DMS53 (cell line): ENCODE measurements at regions not wholly inside any gene's neighbourhood (a gene's known extent, or its start where the extent isn't known, plus 50 kb on each side); places are given as distances from the start of the nearest gene placed in this dataset.

Source experiments
- DNase-seq: peaks from one replicate; lab custom pipeline; 2025; lab: John Stamatoyannopoulos, UW

DNA sequence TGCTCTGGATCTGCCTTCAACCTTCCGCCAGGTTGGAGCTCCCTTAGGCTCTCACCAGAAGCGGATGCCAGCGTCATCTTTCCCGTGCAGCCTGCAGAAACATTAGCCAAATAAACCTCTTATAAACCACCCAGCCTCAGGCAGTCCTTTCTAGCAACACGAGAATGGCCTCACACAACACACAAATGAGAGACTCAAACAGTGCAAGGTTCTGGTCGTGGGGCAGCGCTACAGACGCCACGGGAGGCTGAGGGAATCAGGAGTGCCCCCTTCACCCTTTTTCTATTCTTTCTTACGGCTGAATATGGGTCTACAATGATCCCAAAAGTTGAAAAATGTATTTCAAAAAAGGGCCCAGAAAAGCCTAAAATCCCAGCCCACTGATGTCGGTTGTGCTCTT is 96.4 kb downstream of the FOXL3 start:
- DNase-seq = no peak

DNA sequence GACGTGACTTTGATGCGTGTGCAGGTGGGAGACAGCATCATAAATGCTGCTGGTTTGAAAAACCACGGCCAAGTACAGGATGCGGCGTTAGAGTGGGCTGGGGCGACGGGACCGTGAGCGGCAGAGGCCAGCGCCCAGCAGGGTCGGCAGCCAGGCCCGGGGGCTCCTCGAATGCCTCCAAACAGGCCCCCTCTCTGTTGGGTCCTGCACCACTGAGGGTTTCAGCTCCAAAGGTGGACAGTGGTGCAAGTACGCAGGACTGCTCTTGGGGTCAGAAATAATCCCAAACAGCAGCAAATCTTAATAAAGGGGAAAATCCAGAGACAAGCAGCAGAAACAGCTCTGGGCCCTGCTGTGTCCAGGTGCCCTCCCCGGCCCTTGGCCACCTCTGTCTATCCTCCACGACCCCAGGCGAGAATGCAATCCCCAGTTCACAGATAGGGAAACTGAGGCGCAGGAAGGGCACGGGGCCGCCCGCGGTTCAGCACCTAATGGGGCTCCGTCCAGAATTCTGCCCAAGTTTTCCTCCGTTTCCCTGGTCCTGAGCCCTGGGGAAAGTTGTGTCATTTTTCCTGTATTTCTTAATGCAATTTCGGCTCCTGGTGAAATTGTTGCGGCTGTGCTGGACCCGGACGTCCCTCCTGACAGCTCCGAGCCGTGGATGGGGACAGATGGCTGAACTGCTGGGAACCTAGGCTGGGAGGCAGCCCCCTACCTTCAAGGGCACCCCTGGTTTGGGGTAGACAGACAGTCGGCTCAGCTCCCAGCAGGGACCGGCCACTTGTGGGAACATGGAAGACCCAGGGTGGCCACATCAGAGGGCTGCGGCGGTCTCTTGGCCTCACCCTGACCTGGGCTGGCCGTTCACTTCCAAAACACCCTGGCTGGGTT is 97.4 kb downstream of the FOXL3 start:
- no peak for DNase-seq

DNA sequence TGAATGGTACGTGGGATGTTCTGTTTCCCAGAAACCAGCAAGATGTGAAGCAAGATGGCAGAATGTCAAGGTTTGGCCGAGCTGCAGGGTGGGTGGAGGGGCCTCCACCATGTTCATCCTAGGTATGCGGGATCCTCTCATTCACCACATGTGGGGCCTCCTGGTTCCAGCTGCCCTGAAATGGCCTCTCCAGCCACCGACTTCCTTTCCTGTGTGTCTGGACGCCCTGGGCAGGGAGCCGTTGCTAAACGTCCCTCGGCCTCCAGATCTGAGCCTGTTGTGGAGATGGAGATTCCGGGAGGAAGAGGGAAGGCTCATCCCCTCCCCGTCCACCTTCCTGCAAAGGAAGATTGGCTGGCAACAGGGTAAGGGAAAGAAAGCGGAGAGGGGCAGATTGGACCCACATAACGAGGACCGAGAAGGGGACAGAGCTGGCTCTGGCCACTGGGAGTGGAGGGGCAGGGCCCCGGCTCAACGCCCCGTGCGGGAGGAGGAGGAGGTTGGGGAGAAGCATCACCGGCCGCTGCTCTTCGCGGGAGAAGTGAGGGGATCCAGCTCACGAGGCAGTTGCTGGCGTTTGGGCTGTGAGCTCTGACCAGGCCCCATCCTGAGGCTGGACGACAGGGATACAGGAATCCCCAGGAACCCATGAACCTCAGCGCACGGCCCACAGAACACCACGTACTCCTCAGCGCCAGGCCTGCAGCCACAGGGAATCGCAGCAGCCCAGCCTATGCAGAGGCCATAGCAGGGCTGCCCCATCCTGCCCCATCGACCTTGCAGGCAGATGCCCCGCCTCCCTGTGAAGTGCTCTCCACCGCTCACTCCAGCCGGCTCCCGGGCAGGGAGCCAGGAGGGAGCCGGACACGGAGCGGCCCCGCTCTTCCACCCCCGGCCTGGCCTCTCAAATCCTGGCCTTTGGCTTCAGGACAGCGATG is 98.3 kb downstream of the FOXL3 start:
- DNase-seq = peak; percentile 42

DNA sequence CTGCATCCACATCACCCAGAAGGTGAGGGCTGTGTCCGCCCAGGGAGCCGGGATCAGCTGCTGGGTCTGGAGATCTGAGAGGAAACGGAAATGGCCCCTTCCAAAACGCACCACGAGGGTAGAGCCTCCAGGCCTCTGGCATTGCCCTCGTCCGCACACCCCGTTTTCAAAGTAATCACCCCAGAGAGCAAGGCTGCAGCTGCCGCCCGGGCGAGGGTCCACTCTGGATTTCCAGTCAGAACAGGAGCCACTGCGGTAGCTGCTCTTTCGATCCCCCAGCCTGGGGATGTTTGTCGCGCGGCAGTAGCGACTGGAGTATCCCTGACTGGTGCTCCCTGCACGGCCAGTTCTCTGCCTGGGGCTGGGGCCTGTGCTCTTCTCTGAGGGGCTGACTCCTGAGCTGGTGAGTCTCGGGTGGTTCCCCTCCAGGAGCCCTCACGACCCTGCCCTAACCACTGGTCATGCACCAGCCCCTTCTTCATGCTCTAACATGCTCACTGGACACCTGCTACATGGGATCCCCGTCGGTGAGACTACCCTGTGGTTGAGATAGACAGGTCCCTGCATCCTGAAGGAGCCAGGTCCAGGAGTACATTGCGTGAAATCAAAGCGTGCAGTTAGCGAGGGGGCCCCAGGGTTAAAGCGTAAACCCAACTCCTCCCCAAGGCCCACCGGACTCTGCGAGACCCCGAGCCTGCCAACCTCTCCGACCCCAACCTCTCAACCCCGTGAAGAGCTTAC is 99.2 kb downstream of the FOXL3 start:
- DNase-seq = no peak

DNA sequence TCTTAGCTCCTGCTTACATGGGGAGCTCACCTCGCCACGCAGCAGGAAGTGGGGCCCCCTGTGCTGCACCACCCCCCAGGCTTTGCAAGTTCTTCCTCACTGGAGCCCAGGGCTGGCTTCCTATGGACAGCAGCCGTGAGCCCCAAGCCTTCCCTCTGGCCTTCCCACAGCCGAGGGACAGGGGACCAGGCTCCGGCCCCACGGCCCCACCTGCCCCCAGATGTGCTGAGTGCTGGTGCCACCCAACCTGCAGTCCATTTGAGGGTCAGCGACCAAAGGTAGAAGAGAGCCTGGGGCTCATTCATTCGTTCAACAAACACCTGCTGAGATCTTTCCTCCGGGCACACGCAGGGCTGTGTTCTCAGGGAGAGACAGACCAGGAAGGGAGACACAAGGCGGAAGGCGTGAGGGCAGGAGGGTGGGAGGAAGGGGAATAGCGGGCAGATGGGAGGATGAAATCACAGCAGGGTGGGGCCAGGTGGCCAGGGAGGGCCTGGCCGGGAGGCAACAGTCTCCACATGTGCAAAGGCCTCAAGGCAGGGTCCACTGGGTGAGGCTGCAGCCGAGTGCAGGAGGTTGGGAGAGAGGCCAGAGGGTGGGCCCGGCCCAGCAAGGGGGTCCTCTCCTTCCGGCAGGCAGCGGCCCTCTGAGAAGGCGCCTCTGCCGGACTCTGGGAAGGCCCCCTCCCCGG is 100.1 kb downstream of the FOXL3 start:
- DNase-seq = no peak

DNA sequence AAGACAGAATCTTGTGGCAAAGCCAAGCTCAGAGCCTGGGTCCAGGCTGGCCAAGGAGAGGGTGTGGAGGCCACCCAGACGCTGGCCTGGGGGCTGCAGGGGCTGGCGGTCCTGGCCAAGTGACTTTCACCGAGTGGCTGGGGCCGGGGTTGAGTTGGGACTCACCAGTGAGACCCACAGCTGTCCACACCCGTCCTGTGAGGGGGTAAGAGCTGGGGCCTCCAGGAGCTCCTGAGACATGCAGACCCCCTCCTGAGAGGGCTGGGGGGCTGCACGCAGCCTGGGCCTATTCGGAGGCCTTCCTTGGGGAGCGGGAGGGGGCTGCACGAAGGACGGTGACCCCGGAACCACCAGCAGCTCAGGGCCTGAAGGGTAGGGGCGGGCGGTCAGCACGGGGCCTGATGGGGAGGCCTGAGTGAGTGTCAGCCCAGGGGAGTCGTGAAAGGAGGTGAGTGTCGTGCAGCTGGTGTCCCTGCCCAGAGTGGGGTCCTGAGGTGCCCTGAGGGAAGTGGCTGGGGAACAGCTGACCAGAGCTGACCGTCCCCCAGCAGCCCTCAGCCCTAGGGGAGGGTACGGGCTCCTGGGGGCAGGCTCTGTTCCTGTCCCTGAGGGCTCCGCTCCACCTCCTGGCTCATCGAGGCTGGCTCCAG is 100.9 kb downstream of the FOXL3 start:
- no peak for DNase-seq

DNA sequence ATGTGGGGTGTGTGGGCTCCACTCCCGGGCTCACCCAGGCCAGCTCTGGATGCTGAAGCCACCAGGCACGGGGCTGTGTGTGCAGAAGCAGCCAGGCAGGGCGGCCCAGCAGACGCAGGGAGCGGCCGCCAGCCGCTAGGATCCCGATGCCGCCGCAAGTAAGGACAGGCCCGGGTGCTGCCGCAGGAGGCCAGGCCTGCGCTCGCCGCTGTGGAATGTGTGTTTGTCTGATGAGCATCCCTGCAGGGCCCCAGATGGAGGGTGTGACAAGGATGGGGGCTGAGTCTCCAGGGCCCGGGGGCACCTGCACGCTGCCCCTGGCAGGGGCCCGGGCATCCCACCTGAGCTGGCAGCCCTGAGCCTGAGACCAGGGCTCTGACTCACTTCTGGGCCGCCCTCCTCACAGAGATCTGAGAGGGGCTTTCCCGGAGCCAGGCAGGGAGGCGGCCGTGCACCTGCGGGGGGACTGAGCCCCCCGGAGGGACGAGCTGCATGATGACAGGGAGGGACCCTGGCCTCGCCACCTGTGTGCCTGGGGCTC is 101.5 kb downstream of the FOXL3 start:
- no peak for DNase-seq

DNA sequence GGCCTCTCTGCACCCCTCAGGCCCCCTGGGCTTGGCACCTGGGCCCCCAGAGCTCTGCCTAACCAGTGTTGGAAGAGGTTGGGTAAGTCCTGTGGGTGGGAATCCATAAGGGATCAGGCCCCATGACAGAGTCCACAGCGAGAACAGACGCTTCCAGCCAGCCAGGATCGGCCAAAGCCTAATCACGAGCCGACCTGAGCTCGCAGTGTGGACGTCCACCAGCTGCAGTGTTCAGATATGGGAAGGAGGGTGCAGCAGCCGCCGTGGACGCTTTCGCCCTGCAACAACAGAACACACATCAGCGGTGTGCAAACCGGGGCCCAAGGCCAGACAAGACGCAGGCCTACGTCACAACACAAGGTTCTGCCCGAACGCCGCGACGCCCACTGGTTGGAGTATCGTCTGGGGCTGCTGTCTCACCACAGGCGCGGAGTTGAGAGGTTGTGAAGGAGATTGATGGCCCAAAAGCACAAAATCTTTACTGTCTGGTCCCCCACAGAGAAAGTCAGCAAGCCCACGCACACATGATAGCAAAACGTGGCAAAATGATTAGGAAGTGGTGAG is 102.1 kb downstream of the FOXL3 start:
- no peak for DNase-seq

DNA sequence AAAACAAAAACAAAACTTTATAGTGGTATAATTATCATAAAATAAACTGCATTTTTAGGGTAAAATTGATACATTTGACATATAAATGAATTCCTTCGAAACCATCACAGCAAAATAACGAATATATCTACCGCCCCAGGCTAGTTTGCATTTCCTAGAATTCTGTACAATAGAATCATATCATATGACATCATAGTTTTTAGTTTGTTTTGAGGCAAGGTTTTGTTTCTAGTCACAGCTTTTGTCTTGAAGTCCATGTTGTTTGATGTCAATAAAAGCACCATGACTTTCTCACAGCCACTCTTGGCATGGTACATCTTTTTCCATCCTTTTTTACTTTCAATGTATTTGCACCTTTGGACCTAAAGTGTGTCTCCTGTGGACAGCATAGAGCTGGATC is 102.9 kb downstream of the FOXL3 start:
- DNase-seq = no peak

DNA sequence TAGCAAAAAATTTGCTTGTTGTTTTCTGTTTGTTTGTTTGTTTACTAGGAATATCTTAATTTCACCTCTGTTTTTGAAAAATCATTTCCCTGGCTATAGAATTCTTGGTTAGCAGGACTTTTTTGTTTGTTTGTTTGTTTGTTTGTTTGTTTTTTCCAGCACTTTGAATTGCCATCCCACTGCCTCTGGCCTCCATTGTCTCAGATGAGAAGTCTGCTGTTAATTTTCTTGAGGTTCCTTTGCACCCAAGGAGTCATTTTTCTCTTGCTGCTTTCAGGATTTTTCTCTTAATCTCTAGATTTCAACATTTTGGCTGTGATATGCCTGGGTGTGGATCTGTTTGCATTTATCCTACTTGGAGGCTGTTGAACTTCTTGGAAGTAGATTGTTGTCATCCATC is 105.7 kb downstream of the FOXL3 start:
- DNase-seq = no peak

DNA sequence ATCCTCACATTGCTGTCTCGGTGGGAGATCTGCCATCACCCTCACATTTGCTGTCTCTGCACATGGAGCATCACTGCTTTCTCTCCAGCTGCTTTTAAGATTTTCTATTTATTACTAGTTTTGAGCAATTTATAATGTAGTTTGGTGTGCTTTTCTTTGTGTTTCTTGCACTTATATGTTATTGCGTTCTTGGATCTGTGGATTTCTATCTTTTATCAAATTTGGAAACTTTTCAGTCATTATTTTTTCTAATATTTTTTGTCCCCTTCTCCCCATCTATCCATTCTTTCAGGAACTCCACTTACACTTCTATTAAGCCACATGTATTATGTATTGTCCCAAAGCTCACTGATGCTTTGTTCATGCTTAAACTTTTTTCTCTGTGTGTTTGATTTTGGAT is 108.9 kb downstream of the FOXL3 start:
- DNase-seq = no peak

DNA sequence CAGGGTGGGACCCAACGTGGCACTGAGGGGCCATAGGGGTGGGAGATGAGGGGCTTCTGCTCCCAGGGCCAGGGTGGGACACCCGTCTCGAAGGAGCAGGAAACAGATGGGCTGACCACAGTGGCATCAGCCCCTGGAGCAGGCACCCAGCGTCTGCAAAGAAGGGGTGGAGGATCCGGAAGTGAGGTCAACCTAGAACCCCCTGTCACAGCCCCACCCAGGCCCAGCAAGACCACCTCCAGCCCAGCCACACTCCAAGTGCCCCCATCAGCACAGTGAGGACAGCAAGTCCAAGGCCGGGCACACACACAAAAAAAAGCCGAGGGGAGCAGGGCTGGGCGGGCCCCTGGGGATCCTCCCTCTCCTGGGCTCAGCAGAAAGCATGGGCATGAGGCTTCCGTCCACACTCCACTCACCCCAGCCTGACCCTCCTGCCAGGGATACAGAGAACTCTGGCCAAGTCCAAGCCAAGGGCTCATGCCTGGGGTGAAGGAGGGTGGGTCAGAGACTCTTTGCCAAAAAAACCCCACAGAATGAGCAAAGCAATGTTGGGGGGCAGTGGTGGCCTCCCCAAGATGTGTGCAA is 111.0 kb downstream of the FOXL3 start:
- DNase-seq = no peak

DNA sequence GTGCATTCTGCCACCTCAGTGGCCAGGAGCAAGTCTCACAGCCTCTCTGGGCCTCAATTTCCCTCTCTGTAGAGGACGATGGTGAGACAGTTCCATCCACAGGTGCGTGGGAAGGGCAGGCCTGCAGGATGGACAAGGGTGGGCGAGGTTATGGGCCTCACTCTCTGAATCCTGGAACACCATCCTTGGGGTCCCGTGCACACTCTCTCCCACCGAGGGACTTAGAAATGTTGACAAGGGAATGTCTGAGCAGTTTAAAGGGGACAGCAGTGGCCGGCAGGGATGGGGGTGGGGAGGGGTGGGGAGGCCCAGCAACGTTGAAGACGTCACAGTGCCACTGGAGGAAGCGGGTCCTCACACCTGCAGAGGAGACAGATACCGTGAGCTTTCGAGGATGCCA is 111.5 kb downstream of the FOXL3 start:
- no peak for DNase-seq

DNA sequence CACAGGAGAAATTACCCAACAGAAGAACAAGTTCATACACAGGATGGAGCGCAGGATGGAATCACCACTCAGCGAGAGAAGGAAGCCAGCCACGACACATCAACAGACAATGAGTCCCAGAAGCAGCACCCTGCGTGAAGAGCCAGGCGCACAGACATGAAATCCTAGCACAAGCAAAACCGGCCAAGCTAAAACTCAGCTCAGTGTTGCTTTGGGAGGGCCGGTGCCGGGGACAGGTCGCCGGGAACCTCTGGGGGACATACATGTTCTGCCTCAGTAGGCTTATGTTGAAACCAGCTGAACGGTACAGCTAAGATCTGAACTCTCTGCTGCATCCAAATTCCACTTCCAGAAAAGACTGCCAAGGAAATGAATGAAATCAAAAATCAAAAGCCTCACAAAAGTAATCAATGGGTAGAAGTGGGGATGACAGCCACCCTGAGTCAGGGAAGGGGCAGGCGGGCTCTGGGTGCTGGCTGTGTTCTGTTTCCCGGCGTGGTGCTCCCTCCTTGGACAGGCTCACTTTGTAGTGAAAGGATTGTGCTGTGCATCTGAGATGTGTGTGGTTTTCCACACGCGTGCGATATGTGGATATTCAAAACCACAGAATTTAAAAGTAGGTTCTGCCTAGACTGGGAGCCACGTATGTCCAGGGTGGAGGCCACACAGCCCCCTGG is 114.7 kb downstream of the PDGFA start:
- DNase-seq = no peak

DNA sequence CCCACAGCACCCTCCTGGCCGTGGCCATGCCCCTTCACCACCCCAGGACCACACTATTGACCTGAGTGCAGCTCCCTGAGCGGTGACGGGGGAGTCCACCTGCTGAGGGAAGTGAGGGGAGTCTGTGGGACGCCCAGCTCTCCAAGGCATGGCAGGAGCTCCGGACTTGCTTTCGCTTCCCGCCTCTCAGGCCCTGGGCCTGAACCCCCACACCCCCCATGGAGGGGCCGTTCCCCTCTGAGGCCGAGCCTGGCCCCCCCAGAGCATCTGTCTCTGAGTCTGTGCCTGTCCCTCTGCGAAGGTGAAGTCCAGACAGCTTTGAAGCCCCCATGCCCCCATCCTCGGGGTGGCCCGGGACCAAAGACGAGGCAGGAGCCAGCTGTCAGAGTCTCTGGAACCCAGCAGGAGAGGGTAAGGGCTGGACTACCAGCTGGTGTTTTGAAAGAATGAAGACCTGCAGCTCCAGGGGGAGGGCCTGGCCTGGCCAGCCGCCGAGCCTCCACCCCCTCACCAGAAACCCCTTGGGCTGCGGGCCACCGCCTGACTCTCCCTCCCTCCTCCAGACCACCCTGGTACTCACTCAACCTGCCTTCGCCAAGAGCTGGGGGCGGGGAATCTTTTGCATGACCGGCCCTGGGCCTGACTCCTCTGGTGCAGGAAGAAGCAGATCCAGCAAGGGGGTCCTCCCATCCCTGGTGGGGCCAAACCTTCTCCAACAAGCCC is 114.0 kb downstream of the PDGFA start:
- no peak for DNase-seq

DNA sequence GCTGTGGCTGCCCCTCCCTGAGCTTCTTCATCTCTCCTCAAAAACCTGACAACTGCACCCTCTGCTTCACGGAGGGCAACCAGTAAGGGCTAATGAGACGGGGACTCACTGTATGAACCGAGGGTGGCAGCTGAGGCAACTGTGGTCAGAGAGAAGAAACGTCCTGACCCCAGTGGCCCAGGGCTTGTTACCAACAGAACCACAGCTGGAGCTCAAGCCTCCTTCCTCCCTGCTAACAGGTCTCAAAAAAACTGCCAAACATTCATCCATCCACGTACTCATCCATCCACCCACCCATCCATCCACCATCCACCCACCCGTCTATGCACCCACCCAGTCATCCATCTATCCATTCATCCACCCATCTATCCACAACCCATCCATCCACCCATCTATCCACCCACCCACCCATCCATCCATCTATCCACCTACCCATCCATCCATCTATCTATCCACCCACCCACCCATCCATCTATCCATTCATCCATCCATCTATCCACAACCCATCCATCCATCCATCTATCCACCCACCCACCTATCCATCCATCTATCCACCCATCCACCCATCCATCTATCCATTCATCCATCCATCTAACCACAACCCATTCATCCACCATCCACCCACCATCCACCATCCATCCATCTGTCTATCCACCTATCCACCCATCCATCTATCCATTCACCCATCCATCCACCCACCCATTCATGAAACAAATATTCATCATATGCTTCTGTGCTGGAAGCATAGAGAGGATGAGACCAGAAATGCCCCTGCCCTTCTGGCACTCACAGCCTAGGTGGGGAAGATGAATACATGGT is 111.7 kb downstream of the PDGFA start:
- DNase-seq = no peak

DNA sequence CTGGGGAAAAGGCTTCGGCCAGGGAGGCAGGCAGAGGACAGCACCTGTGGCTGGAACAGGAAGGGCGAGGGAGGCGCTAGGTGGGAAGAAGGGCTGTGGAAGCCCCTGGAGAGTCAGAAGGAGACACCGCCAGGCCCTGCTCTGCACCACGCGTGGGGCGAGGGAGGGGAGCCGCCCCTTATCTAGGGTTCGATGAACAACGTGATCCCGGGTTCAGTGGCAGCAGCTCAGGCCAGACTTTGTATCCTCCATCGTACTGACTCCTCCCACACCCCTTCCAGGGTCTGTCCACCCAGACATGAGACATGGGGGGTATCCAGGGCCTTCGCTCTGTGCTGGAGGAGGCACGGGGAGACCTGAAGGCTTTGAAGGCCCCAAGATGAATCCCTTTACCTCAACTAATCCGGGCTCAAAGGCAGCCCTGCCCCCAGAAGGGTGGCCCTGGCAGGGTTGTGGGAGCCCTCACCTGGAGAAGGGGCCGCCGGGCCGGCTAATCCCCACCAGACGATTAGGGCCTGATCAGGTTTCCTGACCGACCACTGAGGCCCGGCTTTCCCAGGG is 110.8 kb downstream of the PDGFA start:
- no peak for DNase-seq
